Mammary epithelial cell (primary cell): ENCODE measurements at regions not wholly inside any gene's neighbourhood (a gene's known extent, or its start where the extent isn't known, plus 50 kb on each side); places are given as distances from the start of the nearest gene placed in this dataset.

Source experiments
- CTCF ChIP-seq, 2 donors: IDR thresholded peaks in 1 of 2; conservative IDR thresholded peaks in 1 of 2; 2 replicates each; pipeline ENCODE4 v1.5.1; 2011 to 2012; ENCODE audit warnings: inconsistent platforms in 2 of 2, low read length in 2 of 2, mild to moderate bottlenecking in 2 of 2, control low read depth in 1 of 2, low read depth in 1 of 2; ENCODE audit not compliant: insufficient read depth in 1 of 2; ENCODE audit errors: extremely low read depth in 1 of 2
- EZH2 ChIP-seq: IDR thresholded peaks from 2 replicates; pipeline ENCODE4 v1.6.1; 2012; ENCODE audit warnings: low read length, inconsistent platforms, borderline replicate concordance

- TF ChIP-seq CTCF (conservative IDR thresholded peaks at IDR 0.05 in 1 of 2, IDR thresholded peaks at IDR 0.05 in 1 of 2; ENCODE audit: extremely low read depth in 1 of 2, insufficient read depth in 1 of 2, low read depth in 1 of 2, low read length in 2 of 2): no peak
- no peak for TF ChIP-seq EZH2
Observed at GRCh38 chr3:116920826-116921610, 211.4 kb downstream of the TUSC7 start.
